HG02588 (cell line): ENCODE measurements at regions not wholly inside any gene's neighbourhood (a gene's known extent, or its start where the extent isn't known, plus 50 kb on each side); places are given as distances from the start of the nearest gene placed in this dataset.

Experiments
- ATAC-seq: cut with Tn5 transposase; IDR thresholded peaks from one replicate; pipeline ENCODE4 v1.9.1; 2021; ENCODE audit warnings: mild to moderate bottlenecking, moderate library complexity; ENCODE audit not compliant: unreplicated experiment

- ATAC-seq, result no peak
Measured at GRCh38 chr5:160905285-160905684, 53.3 kb upstream of the ATP10B start.

- no peak for ATAC-seq
Measured at GRCh38 chr5:160904591-160904990, 52.6 kb upstream of the ATP10B start.

DNA sequence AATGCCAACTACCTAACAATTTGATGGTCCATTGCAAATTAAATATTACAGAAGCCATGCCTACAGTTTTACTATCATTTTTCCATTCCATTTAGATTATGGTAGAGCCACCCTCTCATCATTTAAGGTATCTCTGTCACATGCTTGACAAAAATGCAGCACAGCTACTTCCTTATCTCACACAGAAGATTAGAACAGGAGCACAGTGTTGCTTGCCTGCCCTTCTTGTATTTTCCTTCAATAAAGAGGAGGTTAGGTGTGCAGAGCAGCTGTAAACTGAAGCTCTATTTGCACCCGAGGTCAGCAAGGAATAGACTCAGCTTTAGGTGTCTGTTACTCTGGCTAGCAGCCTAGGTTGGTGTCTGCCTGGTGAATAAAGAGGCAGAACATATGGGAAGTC lies 51.5 kb upstream of the ATP10B start:
- ATAC-seq, result no peak

GRCh38 chr5:160903076-160903475 lies 51.1 kb upstream of the ATP10B start:
- no peak for ATAC-seq
